Middle frontal gyrus (tissue), 1 donor: ENCODE measurements at regions not wholly inside any gene's neighbourhood (a gene's known extent, or its start where the extent isn't known, plus 50 kb on each side); places are given as distances from the start of the nearest gene placed in this dataset.

Source experiments
- DNase-seq: peaks from one replicate; pipeline ENCODE4 v3.0.0-alpha.2; 2015; ENCODE audit warnings: low spot score; ENCODE audit errors: extremely low spot score

DNA sequence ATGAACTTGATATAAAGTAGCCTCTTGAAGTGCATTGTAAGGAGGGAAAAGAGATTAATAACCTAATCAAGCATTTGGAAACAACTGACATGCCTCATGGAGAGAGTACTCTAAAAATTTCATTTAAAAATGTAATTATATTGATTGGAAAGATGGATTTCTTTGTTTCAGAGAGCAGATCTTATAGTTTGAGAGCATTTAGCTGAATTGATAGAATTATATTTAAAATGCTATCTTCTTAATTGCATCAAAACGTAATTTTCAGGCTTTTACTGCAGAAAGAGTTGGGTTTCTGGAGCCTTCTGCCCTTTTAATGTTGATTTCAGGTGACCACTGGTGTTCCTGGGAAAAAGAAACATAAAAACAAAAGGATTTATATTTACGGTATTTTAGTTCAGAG, 130.6 kb downstream of the EDN3 start:
- no peak for DNase-seq

- DNase-seq: no peak
These were observed 134.5 kb downstream of the EDN3 start for GRCh38 chr20:59434960-59435359.

- DNase-seq: no peak
These were observed 135.1 kb downstream of the EDN3 start for GRCh38 chr20:59435518-59435917.

DNA sequence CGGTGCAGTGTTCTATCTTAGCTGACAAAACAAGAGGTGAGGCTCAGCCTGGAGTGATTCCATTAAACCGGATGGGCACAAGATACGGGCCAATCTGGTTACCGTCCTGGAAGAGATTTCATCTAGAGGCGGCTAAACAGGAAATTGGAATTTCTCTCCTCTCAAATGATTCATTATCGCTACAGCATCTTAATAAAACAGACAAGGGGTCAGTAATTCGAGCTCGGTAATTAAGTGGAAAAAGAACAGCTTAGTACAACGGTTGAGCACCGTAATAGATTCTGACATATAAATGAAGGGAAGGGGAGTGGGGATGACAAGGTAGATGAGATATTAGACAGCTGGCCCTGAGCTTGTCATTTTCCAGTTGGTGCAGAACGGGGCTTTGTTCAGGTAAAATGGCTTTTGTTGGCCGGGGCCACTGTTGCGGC, 137.2 kb downstream of the EDN3 start:
- no peak for DNase-seq

DNA sequence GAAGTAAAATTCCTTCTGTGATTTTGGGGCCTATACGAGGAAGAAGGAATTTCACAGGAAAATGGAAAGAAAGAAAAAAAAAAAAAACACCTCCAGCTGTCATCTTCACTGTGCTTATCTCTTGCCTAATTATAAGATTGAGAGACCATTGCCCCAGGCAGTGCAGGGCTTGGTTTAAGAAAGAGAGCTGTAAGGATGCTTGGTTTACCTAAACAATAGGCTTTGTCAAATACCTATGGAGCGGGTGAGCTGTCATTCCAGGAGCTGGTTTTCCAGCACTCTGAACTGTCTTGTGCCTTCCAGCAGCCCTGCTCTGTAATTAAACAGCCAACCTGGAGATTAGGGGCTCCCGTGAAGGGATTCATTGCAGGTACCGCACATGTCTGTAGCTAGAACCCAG, 137.8 kb downstream of the EDN3 start:
- DNase-seq: no peak

DNA sequence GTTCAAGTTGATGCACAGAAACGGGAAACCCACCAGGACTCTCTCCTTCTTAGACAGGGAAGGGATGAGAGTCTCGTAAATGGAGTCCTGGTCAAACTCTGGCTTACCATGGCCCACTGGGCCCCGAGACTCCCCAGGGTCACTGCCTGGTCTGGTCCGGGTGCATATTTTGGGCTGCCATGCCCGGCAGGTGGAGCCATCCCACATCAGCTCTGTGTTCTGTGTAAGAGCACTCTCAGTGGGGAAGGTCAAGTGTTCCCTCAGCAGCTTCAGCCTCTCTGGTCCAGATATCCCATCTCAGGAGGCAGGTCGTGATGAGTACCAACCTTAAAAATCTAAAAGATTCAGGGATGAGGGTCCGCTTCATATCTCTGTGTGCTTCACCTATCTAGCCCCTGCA, 138.8 kb downstream of the EDN3 start:
- DNase-seq: no peak

GRCh38 chr20:59441306-59441705, 140.9 kb downstream of the EDN3 start:
- DNase-seq: no peak

- DNase-seq: no peak
These were observed 141.7 kb downstream of the EDN3 start for GRCh38 chr20:59441860-59442810.

DNA sequence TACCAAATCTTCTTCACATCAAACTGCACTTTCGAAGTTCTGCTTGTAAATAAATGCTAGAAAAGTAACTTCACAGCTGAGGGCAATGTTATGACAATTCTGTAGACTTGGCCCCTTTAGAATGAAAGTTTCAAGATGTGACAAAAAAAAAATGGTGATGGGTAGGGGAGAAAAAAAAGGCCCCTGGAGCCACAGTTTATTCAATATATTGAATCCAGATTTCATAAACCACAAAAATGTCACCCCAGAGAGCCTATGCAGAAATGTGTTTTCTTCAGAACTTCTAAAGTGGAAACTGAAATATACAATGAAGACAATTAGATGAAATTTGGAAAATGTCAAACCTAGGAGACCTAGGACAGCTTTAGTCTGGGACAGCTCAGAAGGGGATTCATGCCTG, 143.1 kb downstream of the EDN3 start:
- DNase-seq: no peak

DNA sequence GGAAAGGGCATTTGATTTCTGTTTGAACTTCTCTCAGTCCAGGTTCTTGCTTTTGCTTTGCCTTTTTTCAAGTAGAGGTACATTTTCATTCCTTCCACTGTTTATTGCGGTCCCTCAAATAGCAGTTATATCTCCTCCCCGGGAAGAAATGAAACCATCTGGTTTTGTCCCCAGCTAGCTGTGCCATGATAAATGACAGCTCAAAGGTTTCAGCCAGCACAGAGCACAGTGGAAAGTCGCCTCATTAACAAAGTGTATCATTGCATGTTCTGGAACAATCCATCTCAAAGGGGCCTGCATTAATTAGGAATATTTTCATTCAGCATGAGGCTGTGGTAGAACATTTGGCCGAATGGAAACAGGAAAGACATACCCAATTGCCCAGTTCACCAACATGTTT, 146.0 kb downstream of the EDN3 start:
- no peak for DNase-seq

DNA sequence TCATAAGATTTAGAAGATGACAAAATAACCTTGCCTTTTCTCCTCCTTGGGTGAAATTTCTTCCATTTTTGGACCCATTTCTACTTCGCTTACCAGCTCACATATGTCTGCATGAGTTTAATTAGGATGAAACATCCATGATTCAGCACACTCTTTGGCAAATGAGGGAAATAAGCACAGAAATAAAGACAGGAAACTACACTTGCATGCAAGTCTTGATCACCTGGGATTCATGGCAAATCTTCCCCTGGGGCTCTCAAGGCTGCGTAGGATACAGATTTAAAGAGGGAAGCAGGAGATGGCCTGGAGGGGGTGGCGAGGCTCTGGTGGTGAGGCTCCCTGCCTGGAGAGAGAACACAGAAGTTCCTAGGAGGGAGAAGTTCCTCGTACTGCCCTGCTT, 147.8 kb downstream of the EDN3 start:
- DNase-seq: no peak

DNA sequence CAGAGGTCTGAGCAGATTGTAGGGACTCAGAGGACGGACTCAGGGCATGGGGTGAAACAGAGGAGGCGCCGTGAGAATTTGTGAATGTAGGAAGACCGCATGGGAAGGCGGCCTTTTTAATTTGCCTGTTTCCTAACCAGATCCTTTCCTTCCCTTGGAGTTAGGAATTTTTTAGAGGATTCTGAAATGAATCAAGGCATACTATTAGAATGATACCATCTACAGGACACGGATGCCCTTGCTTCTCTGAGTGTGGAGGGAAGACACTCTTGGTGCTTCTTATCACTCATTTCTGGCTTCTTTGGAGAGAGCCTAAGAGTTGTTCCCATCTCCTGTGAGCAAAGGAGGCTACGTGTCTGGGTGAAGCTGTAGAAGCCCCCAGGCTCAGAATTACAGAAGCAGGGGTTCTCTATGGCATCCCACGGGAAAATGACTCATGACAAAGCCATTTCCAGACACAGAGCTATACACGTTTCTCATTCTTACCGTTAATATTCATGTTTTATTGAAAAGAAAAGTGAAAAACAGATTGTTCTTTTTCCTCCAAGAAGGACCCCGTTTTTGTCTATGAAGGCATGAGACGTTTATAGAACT, 148.5 kb downstream of the EDN3 start:
- no peak for DNase-seq

- DNase-seq: no peak
These were observed 150.7 kb downstream of the EDN3 start for GRCh38 chr20:59451066-59451630.

DNA sequence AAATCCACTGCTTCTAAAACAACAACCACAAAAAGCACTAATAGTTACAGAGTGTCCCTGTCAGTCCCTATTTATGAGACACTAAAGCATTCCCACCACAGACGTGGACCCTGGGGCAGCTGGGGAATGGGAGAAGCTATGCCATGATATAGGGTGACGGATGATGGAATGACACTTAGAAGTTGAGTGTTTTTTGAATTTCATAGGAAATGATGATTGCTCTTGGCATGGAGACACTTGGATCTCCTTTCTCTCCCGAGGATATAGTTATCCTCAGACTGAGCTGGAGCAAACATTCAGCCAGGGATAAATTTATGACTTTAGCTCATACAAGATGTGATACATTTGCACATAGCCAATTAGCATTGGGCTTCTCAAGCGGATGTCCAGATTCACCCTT, 151.2 kb downstream of the EDN3 start:
- no peak for DNase-seq

DNA sequence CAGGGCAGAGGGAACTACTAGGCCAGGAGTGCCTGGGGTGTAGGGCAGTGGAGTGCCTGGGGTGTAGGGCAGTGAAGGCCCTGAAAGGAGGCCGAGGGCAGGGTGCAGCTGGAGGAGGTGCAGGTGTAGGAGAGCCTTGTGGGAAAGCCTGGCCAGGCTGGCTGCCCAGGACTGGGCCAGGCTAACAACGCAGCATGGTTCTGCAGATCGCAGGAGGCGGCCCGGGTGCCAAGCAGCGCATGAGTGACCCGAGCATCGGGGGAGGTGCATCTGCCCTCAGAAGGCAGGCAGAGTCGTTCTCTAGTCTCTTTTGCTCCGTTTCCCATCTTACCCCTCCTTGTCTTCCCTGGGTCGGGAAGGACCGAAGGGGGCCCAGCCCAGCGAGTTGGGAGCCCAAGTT, 151.5 kb upstream of the PHACTR3 start:
- no peak for DNase-seq

DNA sequence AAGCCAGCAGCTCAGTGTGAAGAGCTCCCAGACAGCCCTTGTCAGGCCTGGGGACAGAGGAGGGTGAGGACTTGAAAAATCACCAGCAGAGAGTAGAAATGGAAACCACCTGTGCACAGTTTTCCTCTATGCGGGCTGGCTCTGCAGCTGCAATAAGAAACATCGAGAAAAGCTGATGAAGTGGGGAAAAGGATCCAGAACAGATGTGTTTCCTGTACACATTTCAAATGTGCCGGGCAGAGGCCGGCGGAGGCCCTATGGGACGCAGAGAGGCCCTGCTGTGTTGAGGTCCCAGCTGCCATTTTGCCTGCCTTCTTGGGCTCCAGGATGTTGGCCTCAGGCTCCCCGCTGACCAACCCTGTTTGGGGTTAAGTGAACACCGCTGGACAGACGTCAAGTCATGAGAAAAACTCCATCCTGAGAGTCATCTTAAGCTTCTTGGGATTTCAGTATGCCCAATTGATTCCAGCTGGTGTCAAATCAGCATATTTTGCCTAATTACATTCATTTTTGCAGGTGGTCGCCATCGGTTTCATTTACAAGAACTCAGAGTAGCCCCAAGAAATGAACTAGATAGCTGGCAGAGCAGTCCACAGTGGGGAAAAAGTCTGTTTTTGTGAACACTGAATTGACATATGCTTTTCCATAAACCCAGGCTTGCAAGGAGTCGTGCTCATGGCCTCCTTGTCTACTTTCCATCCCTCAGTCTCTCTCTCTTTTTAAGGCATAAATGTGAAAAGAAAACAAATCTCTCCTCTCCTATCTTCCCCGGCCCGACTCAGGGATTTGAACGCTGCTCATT, 150.4 kb upstream of the PHACTR3 start:
- no peak for DNase-seq

- DNase-seq: peak; percentile 17
These were observed 148.7 kb upstream of the PHACTR3 start for GRCh38 chr20:59455402-59456341.

DNA sequence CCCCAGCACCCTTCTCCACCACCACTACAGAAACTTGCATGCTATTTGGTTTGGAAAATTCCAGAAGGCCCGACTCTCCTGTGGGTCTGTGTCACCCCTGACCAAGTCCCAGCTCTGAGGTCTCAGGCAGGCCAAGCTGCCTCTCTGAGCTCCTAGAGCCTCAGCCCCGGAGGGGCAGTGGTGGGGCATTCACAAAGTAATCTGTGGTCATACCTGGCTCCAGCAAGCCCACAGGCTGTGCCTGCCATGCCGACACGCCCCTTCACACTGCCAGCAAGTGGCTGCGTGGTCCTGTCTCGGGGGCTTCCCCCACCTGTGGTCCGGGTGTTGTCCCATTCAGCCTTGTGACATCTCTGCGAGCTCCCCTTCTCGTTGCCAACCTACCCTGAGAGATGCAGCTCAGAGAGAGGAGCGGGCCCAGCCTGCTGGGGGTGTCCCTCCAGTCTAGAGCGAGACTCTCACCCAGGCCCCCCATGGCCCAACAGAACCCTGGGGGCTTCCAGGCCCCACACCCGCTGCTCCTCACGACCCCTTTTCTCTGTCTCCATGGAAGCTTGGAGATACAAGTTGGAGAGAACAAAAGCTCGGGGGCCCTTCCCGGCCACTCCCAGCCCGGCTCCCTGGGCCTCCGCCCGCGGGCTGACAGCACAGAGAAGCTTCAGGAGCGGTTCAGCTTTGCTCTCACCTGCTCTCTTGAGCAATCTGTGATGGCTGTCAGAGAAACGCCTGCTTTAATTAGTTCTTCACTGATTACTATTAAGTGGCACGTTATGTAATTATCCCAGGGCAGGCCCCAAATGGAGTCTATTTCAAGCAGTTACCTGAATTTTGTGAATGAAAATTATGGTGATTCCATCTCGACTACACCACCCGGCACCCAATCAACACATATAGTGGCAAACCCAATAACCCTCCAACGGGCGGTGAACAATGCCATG, 147.7 kb upstream of the PHACTR3 start:
- no peak for DNase-seq

DNA sequence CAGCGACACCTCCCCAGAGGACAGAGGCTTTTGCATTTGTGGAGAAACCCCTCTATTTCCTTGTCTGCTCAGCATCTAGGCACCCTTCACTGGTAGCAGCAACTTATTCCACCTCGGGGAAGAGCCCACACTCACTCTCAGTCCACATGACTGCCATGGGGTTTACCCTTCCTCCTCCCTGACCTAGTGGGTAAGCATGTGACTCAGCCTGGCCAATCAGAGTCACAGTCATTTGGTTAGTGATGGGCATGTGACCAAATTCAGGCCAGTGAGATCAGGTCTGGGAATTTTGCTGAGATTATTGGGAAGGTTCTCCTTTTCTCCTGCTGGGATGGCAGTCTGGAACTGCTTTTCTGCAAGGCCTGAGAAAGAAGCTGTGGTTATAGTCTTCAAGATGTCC, 145.7 kb upstream of the PHACTR3 start:
- no peak for DNase-seq
